PFSK-1 (cell line): ENCODE measurements at regions not wholly inside any gene's neighbourhood (a gene's known extent, or its start where the extent isn't known, plus 50 kb on each side); places are given as distances from the start of the nearest gene placed in this dataset.

Experiments used
- TAF1 ChIP-seq: IDR thresholded peaks from 2 replicates; pipeline ENCODE4 v1.6.1; 2012; ENCODE audit warnings: low read length, control low read depth, borderline replicate concordance; ENCODE audit not compliant: insufficient read depth
- TF ChIP-seq, protein P1 (sequence below), 2 experiments: IDR thresholded peaks; 2 replicates each; pipeline versions ENCODE4 v1.6.1 to v1.8.0; 2011 to 2012; ENCODE audit warnings: low read depth in 2 of 2, low read length in 2 of 2, control low read depth in 1 of 2, inconsistent platforms in 1 of 2, mild to moderate bottlenecking in 1 of 2, moderate library complexity in 1 of 2; ENCODE audit not compliant: insufficient read depth in 1 of 2

DNA sequence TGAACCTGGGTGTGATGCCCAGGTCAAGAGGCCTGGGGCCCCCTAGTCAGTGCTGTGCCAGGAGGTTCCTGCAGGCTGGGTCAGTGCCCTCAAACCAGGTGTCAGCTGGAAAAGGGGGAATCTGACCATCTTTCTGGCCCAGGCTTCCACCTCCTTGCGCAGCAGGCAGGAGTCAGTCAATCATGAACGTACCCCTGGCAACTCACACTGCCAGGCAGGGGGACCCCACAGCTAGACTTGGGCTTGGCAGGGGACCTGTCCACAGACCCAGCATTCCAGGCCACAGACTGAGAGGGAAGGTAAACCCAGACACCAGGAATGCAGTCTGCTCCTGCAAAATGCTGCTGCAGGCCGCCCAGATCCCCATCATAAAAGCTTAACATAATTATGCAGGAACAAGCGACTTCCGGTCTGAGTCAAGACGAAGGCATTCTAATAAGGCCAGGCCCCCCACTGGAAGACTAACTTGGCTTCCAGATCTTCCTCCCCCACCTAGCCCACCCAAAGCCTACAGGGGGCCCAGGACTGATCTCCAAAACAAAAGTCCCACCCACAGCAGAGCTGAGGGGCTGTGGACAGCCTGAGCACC, 156.3 kb downstream of the BCOR start:
- TF ChIP-seq TAF1 = no peak
- TF ChIP-seq, protein P1, sequence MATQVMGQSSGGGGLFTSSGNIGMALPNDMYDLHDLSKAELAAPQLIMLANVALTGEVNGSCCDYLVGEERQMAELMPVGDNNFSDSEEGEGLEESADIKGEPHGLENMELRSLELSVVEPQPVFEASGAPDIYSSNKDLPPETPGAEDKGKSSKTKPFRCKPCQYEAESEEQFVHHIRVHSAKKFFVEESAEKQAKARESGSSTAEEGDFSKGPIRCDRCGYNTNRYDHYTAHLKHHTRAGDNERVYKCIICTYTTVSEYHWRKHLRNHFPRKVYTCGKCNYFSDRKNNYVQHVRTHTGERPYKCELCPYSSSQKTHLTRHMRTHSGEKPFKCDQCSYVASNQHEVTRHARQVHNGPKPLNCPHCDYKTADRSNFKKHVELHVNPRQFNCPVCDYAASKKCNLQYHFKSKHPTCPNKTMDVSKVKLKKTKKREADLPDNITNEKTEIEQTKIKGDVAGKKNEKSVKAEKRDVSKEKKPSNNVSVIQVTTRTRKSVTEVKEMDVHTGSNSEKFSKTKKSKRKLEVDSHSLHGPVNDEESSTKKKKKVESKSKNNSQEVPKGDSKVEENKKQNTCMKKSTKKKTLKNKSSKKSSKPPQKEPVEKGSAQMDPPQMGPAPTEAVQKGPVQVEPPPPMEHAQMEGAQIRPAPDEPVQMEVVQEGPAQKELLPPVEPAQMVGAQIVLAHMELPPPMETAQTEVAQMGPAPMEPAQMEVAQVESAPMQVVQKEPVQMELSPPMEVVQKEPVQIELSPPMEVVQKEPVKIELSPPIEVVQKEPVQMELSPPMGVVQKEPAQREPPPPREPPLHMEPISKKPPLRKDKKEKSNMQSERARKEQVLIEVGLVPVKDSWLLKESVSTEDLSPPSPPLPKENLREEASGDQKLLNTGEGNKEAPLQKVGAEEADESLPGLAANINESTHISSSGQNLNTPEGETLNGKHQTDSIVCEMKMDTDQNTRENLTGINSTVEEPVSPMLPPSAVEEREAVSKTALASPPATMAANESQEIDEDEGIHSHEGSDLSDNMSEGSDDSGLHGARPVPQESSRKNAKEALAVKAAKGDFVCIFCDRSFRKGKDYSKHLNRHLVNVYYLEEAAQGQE (IDR thresholded peaks at IDR 0.05; ENCODE audit: insufficient read depth in 1 of 2, low read depth in 2 of 2, low read length in 2 of 2) = no peak
